ENCODE measurements at regions not wholly inside any gene's neighbourhood (a gene's known extent, or its start where the extent isn't known, plus 50 kb on each side); places are given as distances from the start of the nearest gene placed in this dataset.

DNA sequence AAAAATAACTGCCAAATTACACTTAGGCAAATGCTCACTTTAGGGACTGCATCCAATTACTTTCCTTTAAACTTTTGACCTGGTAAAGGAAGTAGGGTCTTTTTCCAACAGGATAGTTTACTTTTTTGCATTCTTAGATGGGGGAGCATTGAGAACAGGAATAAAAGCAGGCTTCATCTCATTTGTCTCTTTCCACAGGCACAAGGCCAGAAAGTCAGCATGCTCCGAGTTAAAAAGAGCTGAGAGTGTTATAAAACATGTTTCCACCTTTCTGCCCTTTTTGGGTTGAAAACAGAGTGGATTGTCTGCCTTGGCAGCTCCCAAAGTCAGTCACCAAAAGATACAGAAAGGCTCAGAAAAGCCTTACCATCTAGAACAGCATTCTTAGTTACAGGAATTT is 404.9 kb upstream of the ALCAM start:
- TF ChIP-seq, protein P1, sequence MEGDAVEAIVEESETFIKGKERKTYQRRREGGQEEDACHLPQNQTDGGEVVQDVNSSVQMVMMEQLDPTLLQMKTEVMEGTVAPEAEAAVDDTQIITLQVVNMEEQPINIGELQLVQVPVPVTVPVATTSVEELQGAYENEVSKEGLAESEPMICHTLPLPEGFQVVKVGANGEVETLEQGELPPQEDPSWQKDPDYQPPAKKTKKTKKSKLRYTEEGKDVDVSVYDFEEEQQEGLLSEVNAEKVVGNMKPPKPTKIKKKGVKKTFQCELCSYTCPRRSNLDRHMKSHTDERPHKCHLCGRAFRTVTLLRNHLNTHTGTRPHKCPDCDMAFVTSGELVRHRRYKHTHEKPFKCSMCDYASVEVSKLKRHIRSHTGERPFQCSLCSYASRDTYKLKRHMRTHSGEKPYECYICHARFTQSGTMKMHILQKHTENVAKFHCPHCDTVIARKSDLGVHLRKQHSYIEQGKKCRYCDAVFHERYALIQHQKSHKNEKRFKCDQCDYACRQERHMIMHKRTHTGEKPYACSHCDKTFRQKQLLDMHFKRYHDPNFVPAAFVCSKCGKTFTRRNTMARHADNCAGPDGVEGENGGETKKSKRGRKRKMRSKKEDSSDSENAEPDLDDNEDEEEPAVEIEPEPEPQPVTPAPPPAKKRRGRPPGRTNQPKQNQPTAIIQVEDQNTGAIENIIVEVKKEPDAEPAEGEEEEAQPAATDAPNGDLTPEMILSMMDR (IDR thresholded peaks at IDR 0.05; ENCODE audit: poor library complexity, severe bottlenecking) = no peak
- TF ChIP-seq POLR2AphosphoS5 (IDR thresholded peaks at IDR 0.05) (no peak), EZH2 (IDR thresholded peaks at IDR 0.05; ENCODE audit: borderline replicate concordance, insufficient read depth, low read length, poor library complexity, severe bottlenecking) (no peak)
